HG02588 (cell line): ENCODE measurements at regions not wholly inside any gene's neighbourhood (a gene's known extent, or its start where the extent isn't known, plus 50 kb on each side); places are given as distances from the start of the nearest gene placed in this dataset.
"Not testable (repeated sequence)": the region's sequence is repeated elsewhere in the genome, so short reads cannot be mapped to it uniquely, and the experiment has no call there.

Experiments used
- ATAC-seq: cut with Tn5 transposase; IDR thresholded peaks from one replicate; pipeline ENCODE4 v1.9.1; 2021; ENCODE audit warnings: mild to moderate bottlenecking, moderate library complexity; ENCODE audit not compliant: unreplicated experiment

GRCh38 chrY:23695664-23696328 is 352.0 kb downstream of the CDY1B start:
- not testable (repeated sequence) for ATAC-seq

GRCh38 chrY:23681960-23682359 is 365.9 kb downstream of the CDY1B start:
- ATAC-seq = not testable (repeated sequence)

- not testable (repeated sequence) for ATAC-seq
Observed at GRCh38 chrY:23669858-23670257, 378.0 kb downstream of the CDY1B start.

- peak; percentile 60 for ATAC-seq
Observed at GRCh38 chrY:23622313-23622712, 403.0 kb downstream of the DAZ2 start.

GRCh38 chrY:23610449-23610848 is 391.1 kb downstream of the DAZ2 start:
- not testable (repeated sequence) for ATAC-seq

- ATAC-seq = peak; percentile 95
Observed at GRCh38 chrY:23596509-23596908, 377.2 kb downstream of the DAZ2 start.

GRCh38 chrY:23590243-23590642 is 370.9 kb downstream of the DAZ2 start:
- not testable (repeated sequence) for ATAC-seq

- not testable (repeated sequence) for ATAC-seq
Observed at GRCh38 chrY:23588409-23588808, 369.1 kb downstream of the DAZ2 start.
